HG03575 (cell line): ENCODE measurements at regions not wholly inside any gene's neighbourhood (a gene's known extent, or its start where the extent isn't known, plus 50 kb on each side); places are given as distances from the start of the nearest gene placed in this dataset.

Experiments
- ATAC-seq: cut with Tn5 transposase; IDR thresholded peaks from one replicate; pipeline ENCODE4 v1.9.1; 2021; ENCODE audit not compliant: unreplicated experiment, insufficient number of reproducible peaks, low FRiP score; ENCODE audit errors: extremely low read depth

DNA sequence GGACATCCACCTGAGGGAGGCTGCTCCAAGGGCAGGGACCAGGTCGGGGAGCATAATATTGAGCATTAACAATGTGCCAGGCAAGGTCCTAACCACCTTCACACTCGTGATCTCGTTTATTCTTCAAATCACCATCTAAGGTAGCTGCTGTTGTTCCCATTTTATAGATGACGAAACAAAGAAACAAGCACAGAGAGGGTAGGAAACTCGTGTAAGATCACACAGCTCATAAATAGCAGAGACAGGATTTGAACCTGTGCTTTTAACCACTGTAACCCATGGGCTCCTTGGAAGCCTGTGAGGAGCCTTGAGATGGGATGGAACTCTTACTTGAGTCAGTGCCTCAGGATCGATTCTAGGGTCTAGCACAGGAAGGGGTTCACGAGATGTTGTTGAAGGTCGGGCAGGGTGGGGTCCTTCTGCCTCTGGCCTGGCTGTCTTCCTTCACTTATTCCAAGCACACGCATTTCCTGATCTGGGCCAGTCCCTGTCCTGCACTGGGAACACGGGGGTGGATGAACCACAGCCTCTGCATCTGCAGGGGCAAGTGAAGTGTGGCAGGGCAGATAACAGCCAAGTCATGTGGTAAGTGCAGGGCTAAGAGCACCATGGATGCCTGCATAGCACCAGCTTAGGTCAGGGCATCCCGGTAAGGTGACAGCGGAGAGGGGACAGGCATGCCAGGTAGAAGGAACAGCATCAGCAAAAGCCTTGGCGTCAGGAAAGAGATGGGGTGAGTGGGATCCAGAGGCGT lies 188.1 kb downstream of the MELK start:
- no peak for ATAC-seq

DNA sequence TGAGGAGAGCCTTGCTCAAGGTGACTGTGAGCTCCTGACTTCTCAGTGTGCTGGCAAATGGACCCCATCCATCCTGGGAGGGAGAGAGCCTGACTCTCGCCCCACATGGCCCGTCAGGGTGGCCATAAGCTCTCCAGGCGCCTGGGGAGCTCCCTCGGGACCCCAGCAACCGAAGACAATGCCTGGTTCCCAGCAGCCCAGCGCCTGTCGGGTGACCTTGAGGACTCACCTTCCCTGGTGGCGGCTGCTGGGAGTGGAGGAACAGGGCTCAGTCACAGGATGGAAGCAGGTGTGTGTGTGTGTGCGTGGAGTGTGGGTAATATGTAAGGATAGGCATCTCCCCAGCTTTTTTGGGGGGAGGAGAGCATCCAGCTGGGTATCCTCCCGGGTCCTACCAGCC lies 190.3 kb downstream of the MELK start:
- ATAC-seq, result no peak

DNA sequence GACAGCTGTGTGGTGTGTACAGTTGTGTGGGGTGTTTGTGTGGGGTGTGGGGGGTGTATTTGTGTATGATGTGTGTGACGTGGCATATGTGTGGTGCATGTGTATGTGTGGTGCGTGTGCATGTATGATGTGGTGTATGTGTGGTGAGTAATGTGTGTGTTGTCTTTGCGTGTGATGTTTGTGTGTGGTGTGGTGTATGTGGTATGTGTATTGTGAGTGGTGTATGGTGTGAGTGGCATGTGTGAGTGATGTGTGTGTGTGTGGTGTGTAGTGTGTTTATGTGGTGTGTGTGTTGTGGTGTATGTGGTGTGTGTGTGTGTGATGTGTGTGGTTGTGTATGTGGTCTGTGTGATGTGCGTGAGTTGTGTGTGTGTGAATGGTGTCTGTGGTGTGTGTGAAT lies 191.1 kb downstream of the MELK start:
- no peak for ATAC-seq

DNA sequence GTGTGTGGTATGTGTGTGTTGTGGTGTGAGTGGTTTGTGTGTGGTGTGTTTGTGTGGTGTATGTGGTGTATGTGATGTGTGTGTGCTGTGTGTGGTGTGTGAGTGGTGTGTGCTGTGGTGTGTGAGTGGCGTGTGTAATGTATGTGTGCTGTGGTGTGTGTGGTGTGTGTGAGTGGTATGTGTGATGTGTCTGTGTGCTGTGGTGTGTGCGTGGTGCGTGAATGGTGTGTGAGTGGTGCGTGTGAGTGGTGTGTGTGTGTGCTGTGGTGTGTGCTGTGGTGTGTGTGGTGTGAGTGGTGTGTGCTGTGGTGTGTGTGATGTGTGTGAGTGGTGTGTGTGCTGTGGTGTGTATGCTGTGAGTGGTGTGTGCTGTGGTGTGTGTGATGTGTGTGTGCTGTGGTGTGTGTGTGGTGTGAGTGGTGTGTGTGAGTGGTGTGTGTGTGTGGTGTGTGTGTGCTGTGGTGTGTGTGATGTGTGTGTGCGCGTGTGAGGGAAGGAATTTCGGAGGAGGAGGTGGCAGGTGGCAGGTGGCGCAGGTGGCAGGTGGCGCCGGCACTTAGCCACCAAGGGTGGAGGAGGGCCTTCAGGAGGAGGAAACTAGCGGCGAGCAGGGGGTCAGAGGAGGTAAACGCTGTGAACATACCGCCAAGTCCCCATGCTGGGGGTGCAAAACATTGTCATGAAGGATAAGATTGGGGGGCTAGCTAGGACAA lies 191.8 kb downstream of the MELK start:
- ATAC-seq, result no peak

DNA sequence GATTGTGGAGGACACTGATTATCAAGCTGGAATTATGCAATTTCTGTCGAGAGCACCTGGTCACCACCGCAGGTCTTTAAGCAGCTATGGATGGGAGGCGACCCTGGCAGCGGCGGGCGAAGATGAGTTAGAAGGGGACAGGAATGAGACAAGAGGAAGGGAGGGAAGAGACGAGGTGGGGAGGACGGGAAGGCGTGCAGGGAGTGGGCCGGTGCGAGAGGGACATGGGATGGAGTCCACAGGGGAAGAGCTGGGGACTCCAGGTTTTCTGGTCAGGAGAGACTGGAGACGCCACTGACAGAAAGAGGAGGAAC lies 192.3 kb downstream of the MELK start:
- ATAC-seq, result no peak

DNA sequence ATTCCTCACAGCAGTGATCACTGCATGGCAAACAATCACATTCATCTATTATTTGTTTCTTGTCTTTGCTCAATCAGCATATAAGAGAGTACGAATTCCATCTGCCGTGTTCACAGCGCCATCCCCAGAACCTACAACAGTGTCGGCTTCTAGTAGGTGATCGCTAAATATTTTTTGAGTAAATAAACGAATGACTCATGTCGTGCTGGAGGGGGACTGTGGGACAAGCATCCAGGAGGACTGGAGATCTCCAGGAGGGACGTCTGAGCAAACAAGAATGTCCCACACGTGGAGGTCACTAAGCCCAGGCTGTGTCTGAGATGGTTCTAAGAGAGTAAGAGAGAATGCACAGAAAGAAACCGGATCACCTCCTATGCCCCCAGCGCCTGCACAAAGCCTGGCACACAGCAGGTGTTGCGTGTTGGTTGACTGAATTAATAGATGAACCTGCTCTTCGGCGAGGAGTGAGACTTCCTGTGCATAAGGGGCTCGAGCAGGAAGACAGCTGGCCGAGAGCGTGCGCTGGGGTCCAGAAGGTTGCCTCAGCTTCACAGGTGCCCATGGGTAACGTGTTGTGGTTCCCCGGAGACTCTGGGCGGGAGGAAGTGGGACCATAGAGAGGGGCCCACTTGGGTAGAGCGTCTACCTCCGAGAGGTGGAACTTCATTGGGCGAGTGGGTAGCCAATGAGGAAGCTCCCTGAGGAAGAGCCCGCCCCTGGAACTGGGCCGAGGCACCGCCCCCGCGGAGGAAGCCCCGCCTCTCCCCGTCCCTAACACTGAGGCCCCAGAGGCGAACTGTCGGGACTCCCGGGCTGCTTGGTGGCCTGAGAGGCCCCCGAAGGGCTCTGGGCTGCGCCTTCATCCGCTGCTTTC lies 193.0 kb downstream of the MELK start:
- ATAC-seq, result peak; percentile 97

DNA sequence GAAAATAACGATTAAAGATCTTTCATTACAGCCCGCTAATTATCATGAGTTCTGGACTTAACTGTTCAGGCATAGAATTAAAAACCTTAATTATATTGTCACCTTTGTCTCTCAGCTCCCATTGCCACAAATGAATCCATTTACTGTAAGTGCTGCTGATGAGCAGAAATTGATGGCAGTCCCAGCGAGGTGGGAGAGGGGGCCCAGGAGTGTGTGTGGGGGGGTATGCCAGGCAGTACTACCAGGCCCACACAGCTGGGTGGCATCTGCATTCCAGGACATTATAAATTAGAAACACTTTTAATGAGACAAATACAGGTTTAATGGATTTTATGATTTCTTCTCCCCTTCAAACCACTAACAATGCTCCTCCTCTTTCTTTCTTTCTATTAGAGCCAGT lies 196.0 kb downstream of the MELK start:
- ATAC-seq, result no peak

DNA sequence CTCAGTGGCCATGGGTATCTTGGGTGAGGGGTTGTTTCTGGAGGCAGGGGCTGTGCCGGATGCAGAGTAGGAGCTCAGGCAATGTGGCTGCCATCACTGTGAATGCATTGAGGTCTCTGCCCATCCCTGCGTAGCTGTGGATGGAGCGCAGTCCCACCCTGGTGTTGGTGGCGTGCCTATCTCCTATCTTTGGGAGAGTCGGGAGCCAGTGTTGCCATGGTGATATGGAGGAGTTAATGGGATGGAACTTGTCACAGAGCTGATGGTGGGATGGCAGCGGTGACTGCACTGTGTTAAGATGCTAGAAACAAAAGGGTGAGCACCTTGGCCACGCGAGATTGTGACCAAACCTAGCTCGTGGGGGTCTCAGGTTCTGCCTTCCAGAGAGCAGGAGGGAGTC lies 197.3 kb downstream of the MELK start:
- ATAC-seq, result no peak

DNA sequence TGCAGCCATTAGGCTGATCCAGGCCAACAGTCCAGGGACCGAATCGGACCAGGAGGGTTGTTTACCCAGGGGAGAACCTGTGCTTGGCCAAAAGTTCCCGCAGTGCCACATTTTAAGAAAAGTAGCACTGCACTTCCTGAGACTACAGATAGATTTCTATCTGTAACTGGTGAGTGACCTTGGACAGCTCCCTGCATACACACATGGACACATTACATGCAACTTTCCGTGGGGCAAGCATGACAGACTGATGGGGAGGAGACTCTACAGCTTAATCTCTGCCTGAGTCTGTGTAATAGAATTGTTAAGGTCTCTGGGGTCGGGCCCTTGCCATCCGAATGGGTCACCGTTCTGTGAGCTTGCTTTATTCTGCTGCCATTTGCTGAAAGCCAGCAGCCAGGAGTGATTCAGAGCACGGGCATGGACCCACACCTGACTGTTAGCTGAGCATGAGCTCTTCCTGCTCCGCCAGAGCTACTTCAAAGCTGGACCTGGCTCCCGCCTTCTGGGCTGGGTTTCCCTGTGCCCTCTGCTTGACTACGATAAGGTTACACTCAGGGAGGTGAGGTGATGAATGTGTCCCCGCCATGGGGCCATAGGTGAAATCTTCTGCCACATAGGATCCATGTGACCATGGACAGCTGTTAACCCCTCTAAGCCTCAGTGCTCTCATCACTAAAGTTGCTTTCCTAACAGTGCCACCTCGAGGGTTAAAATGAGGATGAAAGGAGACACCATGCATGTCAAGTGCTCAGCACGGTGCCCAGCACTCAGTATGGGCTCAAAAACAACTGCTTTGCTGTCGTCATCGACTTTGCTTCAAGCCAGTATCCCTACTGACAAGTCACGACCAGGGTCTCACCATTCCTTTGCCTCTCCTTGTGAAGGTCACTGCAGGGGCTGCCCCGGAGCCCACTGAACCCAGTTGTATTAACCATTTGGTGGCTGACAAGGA lies 200.0 kb downstream of the MELK start:
- ATAC-seq, result no peak

DNA sequence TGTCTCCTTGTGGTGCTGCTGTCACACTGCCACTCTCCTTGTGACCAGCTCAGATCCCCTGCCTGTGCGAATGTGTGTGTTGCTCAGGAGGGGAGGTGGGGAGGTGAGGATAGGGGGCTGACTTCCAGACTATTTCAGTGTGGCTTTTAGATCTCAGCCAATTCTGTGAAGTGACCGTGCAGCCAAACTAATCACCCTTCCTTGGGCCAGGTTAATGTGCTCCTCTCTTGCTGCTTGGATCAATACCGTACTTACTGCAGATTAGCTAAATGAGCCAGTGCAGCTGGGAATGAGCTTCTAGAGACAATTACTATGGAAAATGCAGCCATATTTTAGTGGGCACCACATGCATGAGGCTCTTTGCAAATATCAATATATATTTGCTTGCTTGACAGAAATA lies 206.0 kb downstream of the MELK start:
- ATAC-seq, result no peak

DNA sequence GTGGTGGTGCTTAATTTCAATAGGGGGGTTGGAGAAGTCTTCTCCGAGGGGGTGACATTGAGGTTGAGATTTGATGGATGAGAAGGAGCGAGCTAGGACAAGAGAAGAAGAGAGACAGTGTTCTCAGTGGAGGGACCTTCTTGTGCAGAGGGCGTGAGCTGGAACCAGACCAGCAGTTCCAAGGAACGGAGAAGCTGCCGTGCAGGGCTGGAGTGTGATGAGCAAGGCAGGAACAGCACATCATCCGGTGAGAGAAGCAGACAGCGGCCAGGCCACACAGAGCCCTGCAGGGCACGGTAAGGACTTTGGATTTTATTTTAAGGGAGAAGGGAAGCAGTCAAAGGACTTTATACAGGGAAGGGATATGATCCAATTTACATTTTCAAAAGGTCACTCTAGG lies 206.9 kb downstream of the MELK start:
- ATAC-seq, result no peak

DNA sequence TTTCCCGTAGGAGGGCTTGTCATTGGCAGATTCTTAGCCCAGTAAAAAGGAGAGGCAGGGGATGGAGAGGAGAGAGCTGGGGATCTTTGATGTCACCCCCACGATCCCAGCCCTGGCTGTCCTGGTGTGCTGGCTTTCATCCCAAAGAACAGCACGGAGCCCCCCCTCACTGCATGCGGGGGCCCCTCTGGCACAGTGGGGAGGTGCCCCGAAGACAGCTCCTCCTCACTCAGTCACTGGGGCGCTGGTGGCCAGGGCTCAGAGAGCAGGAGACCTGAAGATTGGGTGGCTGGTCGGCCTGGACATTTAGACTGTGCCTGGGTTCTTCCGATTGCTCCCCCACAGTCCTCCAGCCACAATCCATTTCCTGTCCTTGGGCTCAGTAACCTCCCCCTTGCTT lies 207.5 kb downstream of the MELK start:
- no peak for ATAC-seq

DNA sequence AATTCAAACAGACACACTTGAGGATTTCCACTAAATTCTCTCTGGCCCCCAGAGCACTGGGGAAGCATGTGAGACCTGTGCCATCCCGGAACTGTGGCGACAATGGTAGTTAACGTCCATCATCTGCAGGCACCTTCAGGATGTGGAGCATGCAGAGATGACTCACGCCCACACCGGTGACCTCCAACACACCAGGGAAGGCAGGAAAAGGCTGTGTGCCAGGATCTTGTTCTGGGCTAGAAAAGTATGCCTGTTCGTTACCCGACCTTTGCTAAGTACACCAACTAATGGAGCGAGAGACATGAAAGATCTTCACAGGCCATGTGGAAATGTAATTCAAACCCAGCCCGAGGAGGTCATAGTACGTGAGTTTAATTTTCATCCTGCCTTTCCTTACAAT lies 208.8 kb downstream of the MELK start:
- ATAC-seq, result no peak
